GM23248 (cell line): ENCODE measurements at regions not wholly inside any gene's neighbourhood (a gene's known extent, or its start where the extent isn't known, plus 50 kb on each side); places are given as distances from the start of the nearest gene placed in this dataset.

ENCODE experiments used
- EZH2 ChIP-seq: fragments of 200-600 bp; sonication (generic); IDR thresholded peaks from 2 replicates; pipeline ENCODE4 v1.6.1; 2018; ENCODE audit warnings: antibody characterized with exemption, mild to moderate bottlenecking; ENCODE audit not compliant: insufficient read depth, poor library complexity, severe bottlenecking
- EZH2phosphoT487 ChIP-seq: fragments of 200-600 bp; sonication (generic); IDR thresholded peaks from 2 replicates; pipeline ENCODE4 v1.6.1; 2018; ENCODE audit warnings: antibody characterized with exemption, moderate library complexity, mild to moderate bottlenecking, low read depth; ENCODE audit not compliant: insufficient read depth

GRCh38 chr18:28946471-28946870 is 769.5 kb upstream of the CDH2 start:
- no peak for TF ChIP-seq EZH2
- TF ChIP-seq EZH2phosphoT487: no peak
